ENCODE measurements at regions not wholly inside any gene's neighbourhood (a gene's known extent, or its start where the extent isn't known, plus 50 kb on each side); places are given as distances from the start of the nearest gene placed in this dataset.

DNA sequence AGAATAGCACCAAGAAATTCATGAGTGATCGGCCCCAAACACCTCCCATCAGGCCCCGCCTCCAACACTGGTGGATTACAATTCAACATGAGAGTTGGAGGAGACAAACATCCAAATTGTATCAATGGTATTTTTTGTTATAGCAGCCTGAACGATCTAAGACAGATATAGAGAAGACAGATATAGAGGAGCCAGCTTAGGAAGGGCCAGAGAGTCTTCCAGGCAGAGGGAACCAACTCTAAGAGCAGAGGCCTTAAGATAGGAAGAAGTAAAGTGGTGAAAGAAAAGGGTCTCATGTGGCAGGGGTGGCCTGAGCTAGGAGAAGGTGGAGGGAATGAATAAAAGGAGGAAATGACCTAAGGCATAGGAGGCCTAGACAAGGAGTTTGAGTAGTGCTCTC lies 158.8 kb upstream of the TBL1XR1 start:
- TF ChIP-seq KDM1A (IDR thresholded peaks at IDR 0.05; ENCODE audit: borderline replicate concordance, low read length): no peak
- no peak for TF ChIP-seq RAD21 (IDR thresholded peaks at IDR 0.05 in 1 of 2, conservative IDR thresholded peaks at IDR 0.05 in 1 of 2; ENCODE audit: low read depth in 2 of 2, low read length in 2 of 2)
- TF ChIP-seq CTCF (IDR thresholded peaks at IDR 0.05; ENCODE audit: control extremely low read depth in 1 of 3, insufficient read depth in 1 of 3, low read depth in 1 of 3, low read length in 3 of 3): no peak
- no peak for TF ChIP-seq SIN3A (conservative IDR thresholded peaks at IDR 0.05 in 1 of 2, IDR thresholded peaks at IDR 0.05 in 1 of 2; ENCODE audit: low read depth in 1 of 2, low read length in 2 of 2)
- TF ChIP-seq POLR2AphosphoS5 (IDR thresholded peaks at IDR 0.05; ENCODE audit: low read depth, low read length): no peak
- no peak for TF ChIP-seq ATF3 (IDR thresholded peaks at IDR 0.05; ENCODE audit: insufficient read depth, low read depth, low read length)
- TF ChIP-seq, protein P1, sequence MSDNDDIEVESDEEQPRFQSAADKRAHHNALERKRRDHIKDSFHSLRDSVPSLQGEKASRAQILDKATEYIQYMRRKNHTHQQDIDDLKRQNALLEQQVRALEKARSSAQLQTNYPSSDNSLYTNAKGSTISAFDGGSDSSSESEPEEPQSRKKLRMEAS (IDR thresholded peaks at IDR 0.05): no peak
- no peak for TF ChIP-seq CREB1 (IDR thresholded peaks at IDR 0.05)
- TF ChIP-seq RXRA (IDR thresholded peaks at IDR 0.05; ENCODE audit: insufficient read depth, low read depth, low read length): no peak
- no peak for TF ChIP-seq EZH2 (IDR thresholded peaks at IDR 0.05; ENCODE audit: low read depth, low read length, severe bottlenecking)
- TF ChIP-seq YY1 (IDR thresholded peaks at IDR 0.05; ENCODE audit: low read depth, low read length): no peak
- no peak for TF ChIP-seq JUND (IDR thresholded peaks at IDR 0.05; ENCODE audit: low read length)
